SIG-M5 treated with dmso at 0.1 percent for 504 hours (cell line): ENCODE measurements at regions not wholly inside any gene's neighbourhood (a gene's known extent, or its start where the extent isn't known, plus 50 kb on each side); places are given as distances from the start of the nearest gene placed in this dataset.
"Not testable (repeated sequence)": the region's sequence is repeated elsewhere in the genome, so short reads cannot be mapped to it uniquely, and the experiment has no call there.

Source experiments
- DNase-seq: peaks from one replicate; lab custom pipeline; 2025; ENCODE audit not compliant: unreplicated experiment; lab: John Stamatoyannopoulos, UW

DNA sequence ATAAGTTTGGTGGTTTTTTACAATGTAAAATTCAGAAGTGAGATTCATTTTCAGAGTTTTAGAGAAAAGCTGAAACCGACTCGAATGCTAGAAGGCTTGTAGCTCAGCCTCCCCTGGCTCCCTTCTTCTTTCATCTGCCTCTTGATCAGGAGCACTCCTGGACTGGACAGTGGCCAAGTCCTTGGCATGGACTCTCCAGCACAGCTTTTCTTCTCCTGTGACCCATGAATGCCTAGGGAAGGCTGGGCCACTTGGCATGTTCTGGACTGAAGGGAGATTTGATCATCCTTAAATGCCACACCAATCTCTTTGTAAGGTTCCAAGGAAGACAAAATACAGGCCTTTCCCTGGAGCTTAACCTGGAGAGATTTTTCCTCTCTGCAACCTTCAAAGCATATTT lies 384.0 kb upstream of the SASH1 start:
- no peak for DNase-seq

DNA sequence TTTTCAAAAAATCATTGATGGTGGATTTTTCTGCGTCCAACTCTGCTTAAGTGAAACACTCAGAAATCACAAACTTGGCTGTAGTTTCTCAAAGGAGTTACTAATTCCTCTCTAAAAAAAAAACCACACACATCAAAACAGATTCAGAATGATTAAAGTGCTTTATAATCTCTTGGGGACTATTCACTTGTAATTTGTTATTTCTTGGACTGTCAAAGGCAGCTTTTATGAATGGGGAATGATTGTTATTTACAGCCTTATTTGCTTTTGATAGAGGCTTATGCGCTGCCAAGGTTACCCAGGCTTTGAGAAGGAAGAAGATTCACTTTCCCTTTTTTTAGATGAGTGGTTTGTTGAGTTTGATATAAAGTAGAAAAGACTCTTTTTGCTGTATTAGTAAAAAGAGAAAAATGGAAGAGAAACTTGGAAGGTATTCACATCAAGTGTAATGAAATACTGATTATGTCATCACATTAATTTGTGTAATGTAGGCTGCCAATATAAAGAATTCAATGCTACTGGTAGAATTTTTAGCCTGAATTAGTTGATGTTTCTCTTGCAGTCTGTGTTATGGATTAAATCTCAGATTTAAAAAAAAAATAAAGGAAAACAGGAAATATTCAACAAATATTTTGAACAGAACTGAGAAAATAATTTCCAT lies 381.0 kb upstream of the SASH1 start:
- DNase-seq, result no peak

DNA sequence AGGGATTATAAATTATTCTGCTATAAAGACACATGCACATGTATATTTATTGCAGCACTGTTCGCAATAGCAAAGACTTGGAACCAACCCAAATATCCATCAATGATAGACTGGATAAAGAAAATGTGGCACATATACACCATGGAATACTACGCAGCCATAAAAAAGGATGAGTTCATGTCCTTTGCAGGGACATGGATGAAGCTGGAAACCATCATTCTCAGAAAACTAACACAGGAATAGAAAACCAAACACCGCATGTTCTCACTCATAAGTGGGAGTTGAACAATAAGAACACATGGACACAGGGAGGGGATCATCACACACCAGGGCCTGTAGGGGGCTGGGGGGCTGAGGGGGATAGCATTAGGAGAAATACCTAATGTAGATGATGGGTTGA lies 377.2 kb upstream of the SASH1 start:
- not testable (repeated sequence) for DNase-seq

DNA sequence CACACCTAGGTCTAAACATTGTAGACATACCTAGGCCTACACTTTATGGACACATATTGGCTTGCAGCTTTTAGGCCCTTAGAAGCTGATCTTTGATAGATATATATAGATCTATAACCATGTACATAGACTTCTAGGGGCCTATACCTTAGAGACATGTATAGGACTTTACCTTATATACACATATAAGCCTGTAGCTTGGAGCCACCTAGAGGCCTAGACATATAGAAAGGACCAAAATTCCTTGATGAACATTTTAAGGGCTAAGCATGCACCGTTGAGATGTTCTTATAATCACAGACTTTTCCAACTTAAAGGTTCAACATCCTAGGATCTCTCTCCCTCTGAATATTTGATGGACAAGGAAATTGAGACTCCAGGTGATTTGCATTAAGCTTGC lies 371.7 kb upstream of the SASH1 start:
- peak; percentile 3 for DNase-seq

DNA sequence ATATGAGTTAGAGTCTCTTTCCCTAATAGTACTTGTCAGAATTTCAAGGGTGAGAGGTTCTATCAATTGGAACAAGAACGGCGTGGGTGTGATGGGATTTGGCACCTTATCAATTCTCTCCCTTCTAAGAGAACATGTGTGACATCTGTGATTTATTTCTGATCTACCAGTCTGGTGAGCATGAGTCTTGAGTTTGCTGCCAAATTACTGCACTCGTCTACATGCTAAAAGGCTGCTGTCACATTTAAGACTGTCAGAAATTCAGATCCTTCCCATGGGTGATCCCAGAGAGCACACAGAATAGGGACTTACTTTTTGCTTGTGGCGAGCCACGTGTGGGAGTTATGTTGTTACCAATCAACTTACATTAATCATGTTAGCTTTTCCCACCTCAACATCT lies 370.2 kb upstream of the SASH1 start:
- DNase-seq, result no peak

DNA sequence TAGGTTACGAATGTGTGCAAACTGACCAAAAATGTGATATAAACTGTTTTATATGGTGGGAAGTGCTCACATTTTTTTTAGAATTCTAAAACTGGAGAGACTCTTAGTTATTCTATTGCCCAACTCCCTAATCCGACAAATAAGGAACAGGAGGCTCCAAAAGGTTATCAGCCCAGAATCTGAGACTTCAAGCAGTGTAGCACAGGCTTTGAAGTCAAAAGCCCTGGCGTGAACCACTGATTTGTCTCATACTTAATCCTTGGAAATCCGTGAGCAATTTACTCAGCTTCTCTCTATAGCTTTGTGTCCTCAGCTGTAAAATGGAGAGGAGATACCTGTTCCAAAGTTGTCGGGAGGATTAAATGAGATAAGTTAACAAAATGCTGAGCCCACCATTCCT lies 368.8 kb upstream of the SASH1 start:
- no peak for DNase-seq

DNA sequence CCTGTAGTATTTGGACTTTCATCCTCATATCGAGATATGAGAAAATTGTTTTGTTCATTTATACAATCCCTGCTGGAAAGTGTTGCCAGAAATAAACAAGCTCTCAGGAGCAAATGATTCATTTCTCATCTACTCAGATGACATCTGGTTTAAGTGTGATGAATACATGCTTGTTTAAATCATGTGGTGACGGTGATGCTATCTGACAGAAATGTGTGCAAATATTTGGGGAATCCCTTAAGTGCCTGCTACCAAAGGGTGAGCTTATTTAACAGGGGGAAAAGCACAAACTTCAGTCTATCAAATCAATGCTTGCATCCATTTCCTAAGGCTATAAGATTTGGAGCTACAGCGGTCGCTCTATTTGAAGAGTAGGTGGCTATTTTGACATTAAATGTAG lies 368.3 kb upstream of the SASH1 start:
- DNase-seq, result no peak

DNA sequence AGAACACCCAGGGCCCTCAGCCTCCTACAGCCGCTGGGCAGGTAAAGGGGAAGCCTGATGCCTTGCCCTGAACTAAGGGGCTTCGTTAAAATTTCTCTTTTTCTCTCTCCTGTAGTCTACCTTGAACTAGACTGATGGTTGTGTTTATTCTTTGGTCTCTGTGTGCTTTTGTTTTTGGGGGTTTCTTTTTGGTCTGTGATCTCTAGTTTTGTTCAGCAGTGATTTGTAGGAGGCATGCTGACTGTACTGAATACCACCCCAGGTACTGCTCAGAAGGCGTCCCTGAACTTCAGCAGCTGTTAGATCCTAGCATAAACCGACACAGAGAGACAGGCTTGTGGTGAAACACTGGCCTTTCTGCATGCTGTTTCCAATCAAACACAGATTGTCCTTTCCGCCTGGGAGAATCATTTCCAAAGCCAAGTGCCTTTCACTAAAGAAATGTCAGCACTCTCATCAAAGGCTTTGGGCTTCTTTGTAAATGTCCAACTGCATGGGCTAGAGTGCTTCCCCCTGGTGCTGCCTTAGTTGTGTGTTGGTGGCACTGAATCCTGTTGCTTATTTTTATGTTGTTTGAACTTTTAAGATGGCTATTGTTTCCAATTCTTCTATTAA lies 364.7 kb upstream of the SASH1 start:
- no peak for DNase-seq

DNA sequence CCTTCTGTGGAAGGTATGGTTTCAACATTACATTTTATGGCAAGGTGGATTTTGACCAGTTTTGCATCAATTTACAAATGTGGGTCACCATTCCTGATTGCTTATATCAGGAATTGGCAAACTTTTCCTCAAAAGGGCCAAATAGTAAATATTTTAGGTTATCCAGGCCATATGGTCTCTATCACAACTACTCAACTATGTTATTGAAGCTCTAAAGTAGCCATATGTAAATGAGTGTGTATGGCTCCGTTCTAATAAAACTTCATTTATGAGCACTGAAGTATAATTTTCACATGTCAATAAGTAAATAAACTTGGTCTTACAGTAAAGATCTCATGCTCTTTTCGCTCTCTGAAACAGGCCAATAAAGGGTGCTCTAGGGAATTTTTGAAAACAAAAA lies 362.7 kb upstream of the SASH1 start:
- no peak for DNase-seq

DNA sequence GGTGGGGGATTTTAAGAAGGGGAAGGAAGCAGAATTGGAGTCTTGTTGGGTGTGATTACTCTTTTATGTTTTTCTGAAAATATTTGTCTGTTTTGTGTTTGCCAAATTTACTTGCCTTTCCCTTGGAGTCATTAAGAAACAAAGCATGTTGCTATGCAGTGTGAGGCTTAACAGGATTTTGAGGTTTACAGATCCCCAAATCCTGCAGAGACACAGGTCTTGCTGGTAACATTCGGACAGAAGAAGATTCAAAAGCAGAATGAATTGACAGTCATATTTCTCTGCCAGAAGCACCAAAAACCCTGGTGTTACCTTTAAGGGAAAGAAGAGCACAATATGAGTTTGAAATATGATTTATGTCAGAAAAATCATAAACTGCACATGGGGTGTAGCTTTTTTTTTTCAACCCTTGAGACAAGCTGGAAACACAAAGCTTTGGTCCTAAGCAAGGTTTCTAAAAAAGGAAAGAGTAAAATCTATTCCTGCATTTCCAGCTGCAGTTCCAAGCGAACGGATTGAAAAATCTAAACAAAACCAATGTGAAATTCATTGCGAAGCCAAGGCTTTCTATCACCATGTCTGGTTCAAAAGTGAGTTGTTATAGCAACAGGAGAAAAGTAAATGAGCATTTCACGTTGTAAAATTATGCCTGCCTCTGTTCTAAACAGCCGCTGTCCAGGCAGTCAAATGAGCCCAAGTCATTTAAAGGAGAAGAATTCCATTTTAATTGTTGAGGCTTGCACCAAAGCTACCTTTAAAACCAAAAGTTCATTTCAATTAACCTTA lies 358.9 kb upstream of the SASH1 start:
- no peak for DNase-seq

DNA sequence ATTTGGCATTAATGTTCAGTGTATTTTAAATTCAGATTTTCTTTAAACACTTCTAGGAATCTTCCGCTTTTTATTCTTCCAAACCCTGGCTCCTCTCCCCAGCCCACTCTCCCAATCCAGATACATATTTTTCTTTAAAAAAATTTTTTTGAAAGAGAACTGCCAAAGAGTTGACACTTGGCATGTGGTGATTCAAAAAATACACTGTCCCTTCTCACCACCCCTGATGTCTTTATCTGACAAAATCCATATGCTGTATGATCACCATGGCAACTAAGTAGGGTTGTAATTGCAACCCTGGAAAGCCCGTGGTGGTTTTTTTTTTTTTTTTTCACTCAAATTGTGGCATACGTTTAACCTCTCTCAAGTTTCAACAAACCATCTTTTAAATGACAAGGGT lies 355.8 kb upstream of the SASH1 start:
- DNase-seq, result no peak

DNA sequence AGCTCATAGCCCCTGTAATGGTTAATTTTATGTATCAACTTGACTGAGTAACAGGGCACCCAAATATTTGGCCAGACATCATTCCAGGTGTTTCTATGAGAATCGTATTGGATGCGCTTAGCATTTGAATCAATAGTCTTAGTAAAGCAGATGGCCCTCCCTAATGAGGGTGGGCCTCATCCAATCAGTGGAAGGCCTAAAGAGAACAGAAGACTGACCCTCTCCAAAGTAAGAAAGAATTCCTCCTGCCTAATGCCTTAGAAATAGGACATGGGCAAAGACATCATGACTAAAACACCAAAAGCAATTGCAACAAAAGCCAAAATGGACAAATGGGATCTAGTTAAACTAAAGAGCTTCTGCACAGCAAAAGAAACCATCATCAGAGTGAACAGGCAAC lies 352.5 kb upstream of the SASH1 start:
- DNase-seq, result no peak

DNA sequence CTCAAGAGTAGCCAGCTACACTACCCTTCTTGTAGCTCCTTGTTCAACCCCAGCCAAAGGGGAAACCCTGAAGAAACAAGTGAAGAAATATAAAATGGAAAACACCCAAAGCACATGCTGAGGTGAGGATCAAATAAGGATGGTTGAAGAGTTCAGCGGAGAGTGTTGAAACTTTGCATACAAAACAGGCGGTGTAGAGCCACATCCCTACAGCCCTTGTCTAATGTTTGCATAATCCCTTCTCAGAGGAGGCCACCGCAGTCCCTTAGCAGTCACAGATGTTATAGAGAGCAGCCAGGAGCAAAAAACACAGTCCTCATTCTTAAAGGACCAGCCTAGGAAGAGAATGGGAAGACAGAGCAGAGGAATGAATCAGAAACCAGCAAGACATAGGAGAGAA lies 350.7 kb upstream of the SASH1 start:
- DNase-seq, result no peak

DNA sequence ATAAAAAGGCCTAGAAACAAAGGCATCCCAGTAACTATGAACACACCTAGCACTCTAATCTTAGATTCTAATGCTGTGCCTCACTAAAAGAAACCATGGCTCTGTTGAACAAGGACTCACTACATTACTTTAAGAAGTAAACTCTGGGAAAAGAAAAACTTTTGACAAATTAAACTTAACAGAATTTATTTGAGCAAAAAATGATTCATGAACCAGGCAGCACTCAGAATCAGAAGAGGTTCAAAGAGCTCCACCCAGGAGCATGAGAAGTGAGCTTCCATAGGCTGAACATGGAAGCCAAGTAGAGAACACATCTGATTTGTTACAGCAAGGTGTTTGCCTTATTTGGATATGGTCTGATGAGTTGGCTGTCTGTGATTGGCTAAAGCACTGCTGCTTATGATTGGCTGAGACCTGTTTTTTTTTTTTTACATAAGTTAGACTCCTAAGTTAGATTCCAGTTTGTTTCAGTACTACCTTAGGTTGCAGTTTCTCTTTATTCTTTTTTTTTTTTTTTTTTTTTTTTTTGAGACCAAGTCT lies 343.6 kb upstream of the SASH1 start:
- no peak for DNase-seq

DNA sequence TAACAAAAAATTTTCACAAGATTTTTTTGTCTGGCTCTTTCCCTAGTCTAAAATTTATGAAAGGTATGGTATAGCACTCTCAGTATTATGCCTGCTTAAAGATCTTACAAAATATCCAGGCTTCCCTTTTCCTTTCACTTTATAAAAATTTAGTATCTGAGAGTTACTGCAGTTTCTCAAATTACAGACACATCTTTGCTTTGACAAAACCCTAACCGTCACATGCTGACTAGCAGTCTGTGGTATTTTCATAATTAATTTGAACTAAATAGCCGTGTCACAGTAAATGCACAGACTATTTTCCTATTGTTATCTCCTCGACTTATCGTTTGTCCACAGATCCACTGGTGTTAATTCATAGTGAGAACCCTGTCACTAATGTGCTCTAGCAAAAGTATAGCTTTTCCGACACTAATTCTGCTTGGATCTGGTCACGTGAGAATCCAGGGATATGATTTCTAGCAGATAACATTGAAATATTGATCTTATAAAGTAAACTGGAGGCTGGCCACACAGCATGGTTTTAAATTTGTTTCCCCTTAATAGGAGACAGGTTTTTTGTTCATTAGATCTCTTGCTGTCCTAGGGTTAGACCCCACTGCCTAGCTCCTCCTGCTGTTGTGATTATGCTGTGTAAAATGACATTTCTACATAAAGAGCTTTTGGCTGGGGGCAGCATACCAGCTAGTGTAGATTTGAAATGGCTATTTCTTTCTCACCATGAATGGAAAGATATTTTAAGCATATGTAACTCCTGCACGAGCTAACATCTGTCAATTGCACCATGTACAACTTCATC lies 340.6 kb upstream of the SASH1 start:
- DNase-seq, result no peak

DNA sequence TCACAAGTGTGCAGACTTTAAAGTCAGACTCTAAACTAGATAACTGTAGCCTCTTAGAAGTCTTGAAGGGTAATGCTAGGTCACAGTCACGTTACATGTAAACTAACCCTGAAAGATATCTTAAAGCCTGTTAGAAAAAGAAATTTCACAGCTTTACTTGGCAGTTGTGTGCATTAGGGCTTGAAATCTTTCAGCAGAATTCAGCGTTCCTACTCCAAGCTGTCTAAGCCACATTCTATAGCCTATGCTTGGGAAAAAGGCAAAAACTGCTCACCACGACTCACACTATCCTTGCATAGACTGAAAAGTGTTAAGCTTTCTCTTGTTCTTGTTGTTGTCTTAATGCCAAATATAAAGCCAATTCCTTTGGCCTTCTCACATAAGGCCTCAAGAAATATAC lies 338.0 kb upstream of the SASH1 start:
- DNase-seq, result no peak

DNA sequence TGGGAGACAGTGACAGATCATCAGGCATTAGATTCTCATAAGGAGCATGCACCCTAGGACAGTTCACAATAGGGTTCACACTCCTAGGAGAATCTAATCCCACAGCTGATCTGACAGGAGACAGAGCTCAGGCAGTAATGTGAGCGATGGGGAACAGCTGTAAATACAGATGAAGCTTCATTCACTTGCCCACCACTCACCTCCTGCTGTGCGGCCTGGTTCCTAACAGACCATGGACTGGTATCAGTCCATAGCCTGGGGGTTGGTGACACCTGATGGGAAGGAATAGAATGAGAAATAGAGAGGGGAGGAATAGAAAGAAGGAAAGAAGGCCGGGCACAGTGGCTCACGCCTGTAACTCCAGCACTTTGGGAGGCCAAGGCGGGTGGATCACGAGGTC lies 336.8 kb upstream of the SASH1 start:
- DNase-seq, result no peak

DNA sequence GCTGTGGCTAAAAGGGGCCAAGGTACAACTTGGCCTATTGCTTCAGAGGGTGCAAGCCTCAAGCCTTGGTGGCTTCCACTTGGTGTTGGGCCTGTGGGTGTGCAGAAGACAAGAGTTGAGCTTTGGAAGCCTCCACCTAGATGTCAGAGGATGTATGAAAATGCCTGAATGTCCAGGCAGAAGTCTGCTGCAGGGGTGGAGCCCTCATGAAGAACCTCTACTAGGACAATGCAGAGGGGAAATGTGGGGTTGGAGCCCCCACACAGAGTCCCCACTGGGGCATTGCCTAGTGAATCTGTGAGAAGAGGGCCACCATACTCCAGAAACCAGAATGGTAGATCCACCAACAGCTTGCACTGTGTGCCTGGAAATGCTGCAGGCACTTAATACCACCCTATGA lies 332.1 kb upstream of the SASH1 start:
- not testable (repeated sequence) for DNase-seq

DNA sequence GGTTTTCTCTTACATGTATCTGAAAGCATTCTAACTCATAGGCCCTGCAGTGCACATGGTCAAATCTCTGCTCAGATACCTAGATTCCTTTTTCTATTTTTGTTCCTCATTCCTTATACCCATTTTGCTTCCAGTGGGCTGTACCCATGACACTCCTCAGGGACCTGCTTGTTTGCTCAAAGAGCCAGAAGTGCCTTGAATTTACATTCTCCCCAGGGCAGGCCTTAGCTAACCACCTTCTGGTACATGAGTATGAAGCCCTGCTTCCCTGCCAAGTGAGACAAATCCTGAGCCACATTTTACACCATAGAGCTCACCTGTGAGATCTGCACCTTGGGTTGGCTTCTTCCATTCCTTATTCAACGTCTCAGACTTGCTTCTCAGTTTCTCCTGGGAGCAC lies 326.6 kb upstream of the SASH1 start:
- no peak for DNase-seq

DNA sequence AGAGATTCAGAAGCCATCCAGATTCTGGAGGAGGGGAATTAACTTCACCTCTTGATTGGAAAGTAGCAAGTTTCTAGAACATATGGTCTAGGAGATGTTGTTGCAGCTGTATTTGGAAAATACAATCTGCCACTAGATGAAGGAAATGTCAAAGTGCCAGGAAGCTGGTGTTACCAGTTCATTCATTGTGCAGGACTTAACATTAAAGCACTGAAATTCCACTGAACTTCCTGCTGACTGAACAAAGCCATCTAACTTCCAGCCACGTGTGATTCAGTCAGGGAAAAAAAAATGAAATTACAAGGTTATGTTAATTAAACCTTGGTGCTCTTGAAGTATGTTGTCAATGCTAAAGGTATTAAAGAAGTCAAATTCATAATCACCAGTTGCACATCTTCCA lies 321.5 kb upstream of the SASH1 start:
- DNase-seq, result no peak

DNA sequence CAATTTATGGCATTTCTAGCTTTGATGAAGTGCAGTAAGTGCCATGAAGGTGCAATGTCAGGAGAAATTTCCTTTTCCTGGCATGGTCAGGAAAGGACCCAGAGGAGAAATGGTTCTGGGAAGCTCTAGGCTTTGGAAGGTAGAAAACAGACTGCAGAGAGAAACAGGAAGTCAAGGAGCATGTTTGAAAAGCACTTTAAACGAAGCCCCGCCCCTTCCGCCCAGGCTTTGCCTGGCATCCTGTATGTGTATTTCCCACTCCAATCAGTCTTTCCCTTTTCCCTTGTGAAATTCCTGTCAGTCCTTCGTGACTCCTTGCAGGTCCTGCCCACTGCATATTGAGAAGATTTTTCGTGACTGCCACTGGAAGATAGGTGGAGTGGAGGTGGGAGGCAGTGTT lies 320.9 kb upstream of the SASH1 start:
- no peak for DNase-seq
